RPMI8226 (cell line): ENCODE measurements at regions not wholly inside any gene's neighbourhood (a gene's known extent, or its start where the extent isn't known, plus 50 kb on each side); places are given as distances from the start of the nearest gene placed in this dataset.
"Not testable (repeated sequence)": the region's sequence is repeated elsewhere in the genome, so short reads cannot be mapped to it uniquely, and the experiment has no call there.

ENCODE experiments used
- DNase-seq: peaks from one replicate; pipeline ENCODE4 v3.0.0-alpha.2; 2015

DNA sequence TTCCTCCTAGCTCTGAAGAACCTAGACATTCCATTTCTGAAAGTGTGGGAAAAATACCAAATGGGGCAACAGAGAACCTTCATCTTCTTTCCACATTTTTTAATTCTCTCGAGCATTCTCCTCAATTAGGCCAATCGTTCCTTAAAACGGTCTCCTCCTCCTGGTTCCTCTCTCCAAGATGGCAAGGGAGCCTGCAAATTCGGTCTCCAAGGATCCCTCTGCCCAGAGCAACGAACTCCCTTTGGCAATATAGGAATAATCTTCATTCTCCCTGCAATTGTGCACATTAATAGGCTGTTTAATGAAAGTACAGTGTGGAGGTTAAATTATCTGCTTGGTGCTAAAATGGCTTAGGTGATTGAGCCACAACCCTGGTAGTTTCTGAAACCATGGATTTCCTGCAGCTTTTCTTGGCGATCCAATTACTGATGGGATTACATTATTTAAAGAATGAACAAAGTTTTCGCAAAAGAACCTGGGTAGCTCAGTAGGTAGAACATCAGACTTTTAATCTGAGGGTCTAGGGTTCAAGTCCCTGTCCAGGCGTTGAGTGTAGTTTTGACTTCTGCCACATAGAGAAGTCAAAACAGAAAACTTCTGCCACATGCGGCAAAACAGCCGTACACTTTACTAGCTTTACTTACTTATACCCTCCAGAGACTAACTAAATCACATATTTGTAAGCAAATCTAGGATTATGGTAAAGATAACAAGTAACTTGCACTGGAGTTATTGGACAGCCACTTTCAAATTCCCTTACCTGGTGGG, 102.9 kb upstream of the ZNF184 start:
- DNase-seq = peak; percentile 69

DNA sequence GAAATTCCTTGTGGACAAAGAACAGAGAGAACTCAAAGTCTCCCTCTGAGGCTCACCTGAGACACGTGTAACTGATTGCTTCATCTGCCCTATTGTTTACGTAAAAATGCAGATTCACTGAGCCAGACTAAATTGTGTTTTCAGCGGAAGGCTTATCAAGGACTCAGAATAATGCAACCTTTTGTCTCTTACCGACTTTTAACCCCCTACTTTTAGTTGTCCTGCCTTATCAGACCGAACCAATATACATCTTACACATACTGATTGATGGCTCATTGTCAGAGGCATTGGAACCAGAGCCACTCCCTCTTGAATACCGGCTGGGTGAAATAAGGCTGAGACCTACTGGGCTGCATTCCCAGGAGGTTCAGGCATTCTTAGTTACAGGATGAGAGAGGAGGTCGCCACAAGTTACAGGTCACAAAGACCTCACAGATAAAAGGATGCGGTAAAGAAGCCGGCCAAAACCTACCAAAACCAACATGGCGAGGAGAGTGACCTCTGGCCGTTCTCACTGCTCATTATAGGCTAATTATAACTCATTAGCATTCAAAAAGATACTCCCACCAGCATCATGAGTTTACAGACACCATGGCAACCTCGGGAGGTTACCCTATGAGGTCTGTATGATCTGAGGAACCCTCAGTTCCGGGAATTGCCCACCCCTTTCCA, 95.5 kb upstream of the ZNF184 start:
- no peak for DNase-seq

DNA sequence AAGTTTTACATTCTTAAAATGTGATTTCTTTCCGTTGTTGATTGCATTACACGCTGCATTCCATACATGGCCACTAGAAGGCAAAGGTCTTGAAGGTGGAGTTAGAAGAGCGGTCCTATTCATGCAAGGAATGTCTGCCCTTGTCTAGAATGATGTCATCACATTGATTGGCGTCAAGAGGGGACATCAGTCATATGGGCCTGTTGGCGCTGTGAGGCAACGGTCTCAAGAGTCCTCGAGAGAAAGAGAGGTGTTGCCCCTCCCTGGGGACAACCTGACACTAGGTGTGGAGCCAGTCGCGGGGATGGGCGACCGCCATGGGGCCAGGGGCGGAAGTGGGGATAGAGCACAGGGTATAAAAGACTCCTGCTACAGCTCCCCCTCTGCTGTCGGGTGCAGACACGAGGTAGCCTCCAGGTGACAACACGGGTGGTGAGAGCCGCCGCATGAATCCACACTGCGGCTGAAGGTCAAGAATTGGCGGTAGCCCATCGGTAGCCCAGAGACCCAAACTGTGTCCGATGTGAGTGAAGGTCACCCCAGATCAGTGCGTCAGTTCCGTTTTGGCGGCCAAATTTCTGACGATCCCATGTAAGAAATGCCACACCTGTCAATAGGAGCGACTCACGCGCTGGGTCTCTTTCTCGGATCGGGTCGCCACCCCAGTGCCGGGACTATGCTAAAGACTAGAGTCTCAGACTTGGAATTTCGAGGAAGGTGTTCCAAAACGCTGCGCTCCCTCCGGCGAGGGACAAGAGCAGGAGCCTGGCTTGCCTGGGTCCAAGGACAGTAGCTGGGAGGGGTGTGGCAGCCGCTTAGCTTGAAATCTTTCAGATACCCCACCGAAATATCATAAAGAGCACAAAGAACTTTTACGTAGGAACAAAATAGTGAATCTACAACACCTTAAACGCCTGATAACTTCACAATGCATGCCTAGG, 93.2 kb upstream of the ZNF184 start:
- peak; percentile 43 for DNase-seq

DNA sequence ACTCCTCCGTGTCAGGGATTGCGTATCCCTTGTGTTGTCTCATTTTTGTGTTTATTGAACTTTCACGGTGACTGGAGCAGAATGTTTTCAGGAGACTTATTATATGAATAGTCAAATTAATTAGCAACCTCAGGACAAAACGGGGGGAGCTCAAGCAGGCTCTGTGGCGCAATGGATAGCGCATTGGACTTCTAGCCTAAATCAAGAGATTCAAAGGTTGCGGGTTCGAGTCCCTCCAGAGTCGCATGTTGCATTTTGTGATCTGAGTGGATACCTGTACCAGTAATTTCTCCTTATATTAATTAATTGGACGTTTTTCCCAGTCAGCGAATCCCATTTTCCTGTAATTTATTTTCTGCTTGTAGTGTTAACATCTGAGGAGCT, 89.1 kb upstream of the ZNF184 start:
- peak; percentile 26 for DNase-seq

DNA sequence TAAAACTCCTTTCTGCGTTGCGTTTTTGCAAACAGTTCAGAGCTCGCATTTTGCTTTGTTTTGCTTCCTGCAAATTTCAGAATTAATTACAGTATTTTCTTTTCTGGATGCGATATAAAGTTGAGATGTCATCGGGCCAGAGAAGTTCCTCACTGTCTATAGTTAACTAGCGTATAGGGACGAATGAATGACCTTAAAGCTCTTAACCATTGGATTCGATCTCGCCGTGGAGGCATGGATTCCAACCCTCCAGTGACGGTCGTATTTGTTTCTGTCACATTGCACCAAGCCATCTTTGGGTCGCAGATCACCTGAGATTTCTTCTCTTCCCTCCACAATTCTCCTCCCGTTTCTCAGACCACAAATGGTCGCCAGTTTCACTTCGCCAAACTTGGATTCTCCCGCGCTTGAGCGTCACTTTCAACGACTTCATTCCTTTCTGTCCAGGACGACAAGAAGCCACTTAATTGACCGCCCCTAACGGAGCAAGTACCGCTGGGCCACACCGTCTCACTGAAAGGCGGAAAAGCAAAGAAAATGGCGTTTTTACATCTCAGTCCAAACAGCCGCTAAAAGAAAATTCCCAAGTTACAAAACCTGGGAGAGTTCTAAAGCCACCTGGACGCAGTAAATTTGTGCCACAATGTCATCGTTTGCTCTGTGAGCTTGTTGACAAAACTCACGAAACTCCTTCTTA, 85.3 kb upstream of the ZNF184 start:
- DNase-seq = no peak

DNA sequence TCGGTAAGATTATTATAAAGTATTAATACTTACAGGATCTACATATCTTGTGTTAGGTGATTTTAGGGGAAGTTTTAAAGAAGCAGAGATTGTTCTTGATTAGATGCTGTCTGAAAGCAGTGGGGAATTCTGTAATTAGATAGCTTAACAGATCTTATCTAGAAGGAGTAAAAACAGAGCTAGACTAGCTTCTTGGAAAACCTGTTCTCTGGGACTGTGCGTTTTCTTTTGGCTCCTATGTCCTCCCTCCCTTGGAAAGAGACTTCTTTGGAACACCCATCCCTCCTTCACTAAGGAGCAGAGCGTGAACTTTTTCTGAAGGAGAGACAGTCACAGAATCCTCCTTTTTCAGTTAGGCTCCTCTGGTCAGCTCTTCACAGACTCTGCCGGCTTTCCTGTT, 83.5 kb upstream of the ZNF184 start:
- DNase-seq = no peak

DNA sequence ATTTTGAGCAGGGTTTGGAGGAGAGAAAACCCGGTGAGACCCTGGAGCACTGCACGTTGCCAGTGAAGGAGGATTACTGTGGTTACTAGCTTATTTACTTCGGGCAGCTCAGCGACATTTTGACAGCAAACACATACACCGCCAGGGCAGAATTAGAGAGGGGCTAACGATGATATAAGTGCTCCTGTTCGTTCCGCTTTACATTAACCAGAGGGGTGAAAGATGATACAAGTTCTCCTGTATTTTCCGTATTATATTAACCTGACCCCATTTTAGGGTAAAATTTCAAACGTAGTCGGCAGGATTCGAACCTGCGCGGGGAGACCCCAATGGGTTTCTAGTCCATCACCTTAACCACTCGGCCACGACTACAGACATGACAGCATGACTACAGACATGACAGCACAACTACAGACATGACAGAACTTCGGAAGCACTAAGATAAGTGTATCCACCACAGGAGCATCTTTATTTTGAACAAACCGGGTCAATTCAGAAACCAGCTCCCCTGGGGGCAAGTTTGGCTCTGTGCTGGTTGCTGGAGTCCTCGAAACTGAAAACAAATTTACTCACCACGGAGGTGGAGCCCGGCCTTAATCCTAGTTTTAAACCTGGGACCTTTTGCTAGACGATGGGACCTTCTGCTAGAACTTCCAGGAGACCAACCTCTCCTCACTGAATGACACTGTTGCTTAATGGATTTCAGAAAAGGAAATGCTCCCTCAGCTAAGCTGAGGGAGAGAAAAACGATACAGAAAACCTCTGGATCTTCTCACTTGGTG, 80.4 kb upstream of the ZNF184 start:
- DNase-seq = peak; percentile 82

DNA sequence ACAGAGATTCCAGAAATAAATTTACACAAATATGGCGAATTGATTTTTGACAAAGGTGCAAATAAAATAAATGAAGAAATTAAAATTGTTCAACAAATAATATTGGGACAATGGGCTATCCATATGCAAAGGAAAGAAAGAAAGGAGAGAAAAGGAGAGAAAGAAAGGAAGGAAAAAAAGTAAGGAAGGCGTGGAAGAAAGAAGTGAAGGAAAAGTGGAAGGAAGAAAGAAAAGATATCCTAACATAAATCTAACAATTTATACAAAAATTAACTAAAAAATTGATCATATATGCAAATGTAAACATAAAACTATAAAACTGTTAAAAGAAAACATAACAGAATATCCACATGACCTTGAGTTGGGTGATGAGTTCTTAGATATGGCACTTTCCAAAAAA, 78.7 kb upstream of the ZNF184 start:
- DNase-seq = no peak

DNA sequence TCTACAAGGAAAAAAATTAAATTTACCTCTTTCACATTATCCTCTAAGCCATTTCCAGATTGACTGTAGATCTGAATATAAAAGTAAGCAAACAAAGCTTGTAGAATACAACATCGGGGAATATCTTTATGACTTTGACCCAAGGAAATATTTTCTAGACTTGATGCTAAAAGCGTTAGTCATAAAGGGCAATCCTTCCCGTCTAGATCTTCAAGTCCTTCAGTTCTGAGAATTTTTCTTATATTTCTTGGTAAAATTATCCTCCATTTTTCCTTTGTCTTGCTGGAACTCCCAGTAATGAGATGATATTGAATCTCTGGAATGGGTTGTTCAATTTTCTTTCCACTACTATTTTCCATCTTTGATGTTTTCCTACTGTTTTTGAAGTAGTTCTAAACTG, 77.8 kb upstream of the ZNF184 start:
- DNase-seq = no peak

DNA sequence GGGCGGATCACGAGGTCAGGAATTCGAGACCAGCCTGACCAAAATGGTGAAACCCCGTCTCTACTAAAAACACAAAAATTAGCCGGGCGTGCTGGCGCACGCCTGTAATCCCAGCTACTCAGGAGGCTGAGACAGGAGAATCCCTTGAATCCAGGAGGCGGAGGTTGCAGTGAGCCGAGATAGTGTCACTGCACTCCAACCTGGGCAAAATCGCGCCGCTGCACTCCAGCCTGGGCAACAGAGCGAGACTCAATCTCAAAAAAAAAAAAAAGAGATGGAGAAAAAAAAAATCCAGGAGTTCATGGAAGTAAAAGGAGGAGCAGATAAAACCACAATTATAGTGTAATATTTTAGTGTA, 76.3 kb upstream of the ZNF184 start:
- not testable (repeated sequence) for DNase-seq

DNA sequence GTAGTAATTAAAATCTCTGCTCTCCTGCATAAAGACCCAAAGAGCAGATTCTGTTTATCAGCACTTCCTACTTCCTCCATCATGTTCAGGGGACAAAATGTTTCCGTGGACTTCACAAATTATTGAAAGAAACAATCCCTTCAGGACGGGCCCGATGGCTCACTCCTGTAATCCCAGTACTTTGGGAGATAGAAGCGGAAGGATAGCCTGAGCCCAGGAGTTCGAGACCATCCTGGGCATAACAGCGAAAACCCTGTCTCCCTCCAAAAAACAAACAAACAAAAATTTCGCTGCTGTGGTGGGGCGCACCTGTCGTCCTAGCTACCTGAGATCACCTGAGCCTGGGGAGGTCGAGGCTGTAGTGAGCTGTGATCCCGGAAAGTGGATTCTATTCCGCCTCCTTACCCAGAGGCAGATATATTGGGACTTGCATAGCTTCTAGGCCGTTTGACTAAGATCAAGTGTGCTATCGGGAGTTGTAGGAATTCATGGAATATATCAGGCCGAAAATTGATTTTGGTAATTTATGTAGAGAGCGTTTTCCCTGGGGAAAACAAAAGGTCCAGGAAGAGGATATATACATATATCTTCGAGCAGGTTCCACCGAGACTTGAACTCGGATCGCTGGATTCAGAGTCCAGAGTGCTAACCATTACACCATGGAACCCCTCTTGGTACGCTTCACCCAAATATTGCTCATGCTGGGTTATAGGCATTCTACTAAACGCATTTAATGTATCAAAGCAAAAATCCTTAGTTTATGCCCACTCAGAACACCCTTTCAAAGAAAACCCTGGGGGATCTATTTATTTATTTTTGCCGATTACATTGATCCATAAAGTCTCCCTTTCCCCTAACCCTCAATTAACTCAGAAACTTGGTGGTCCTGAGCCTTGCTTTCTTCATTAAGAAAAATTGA, 74.5 kb upstream of the ZNF184 start:
- peak; percentile 86 for DNase-seq

DNA sequence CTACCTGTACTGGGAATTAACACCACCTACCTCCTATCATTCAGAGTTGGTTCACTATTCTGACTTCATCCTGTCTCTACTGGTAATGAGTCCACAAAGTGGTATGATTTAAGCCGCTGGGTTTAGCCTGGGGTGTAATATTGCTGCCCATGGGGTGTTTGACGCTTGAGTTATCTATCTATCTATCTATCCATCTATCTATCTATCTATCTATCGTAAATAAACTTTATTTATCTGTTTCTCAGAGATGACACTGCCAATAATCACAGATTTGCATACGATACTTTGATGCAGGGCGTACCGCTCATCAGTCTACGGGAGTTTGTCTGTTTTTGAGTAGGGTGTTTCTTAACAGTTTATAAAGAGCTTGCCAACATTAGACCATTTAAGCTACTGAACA, 73.6 kb upstream of the ZNF184 start:
- no peak for DNase-seq

DNA sequence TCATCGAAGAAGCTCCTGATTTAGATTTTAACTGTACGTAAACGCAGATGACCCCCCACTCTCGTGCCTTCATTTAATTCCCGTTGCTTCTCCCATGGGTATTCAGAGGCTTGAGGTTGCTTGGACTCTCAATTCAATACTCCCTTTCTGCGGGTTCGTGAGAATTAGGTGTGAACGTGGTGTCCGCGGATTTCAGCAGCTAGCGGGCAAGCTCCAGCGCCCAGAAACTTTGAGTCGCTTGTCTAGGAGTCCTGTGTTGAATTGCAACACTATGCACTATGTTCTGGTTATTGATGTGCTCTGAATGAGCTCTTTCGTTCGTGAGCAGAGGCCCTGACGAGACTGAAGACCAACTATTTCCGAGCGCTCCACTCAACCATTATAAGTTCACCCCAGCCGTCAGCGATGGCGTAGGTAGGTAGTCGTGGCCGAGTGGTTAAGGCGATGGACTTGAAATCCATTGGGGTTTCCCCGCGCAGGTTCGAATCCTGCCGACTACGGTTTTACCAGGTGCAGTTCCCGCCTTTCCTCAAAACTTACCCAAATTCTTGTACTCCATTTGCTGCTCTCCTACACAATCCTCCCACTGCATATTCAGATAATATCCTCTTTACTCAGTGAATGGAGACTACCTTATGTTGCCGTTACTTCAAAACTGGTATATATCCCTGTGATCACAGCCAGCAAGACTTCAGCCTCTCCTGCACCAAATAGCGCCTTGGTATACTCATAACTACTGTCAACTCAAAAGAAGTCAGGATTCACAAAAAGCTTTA, 72.6 kb upstream of the ZNF184 start:
- DNase-seq = peak; percentile 85

DNA sequence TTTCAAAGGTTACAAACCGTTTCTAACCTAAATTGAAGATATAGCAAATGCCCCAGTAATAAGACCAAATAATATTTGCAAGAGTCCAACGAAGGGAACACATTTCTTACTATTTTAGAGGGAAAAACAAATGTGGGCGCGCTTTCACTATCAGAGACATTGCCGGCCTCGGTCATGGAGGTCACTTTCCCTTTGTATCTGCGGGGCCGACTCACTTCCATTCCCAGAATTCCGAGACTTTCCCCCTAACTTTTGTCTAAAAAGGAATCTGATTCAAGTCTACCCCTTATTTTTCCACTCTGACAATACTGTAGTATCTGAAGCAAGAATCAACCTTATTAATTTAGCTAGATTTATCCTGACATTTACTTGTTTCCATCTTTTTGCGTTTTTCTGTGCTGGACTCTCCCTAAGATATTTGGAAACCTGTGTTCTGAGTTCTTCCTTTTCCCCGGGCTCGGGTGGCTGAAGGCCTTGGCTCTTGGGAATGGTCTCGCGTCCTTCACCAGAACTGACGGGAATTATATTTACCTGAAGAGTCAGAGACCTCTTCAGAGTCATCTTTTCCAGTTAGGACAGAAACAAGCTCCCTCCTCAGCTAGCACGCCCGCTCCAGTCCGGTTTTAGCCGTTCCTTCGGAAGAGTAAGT, 71.8 kb upstream of the ZNF184 start:
- no peak for DNase-seq

DNA sequence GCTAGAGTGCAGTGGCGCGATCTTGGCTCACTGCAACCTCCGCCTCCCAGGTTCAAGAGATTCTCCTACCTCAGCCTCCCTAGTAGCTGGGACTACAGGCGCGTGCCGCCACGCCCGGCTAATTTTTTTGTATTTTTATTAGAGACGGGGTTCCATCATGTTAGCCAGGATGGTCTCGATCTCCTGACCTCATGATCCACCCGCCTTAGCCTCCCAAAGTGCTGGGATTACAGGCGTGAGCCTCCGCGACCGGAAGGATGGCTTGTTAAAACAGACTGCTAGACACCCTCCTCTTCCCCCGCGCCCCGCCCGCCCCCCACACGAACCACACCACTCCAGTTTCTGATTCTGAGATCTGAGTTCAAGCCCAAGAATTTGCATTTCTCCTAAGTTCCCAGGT, 71.2 kb upstream of the ZNF184 start:
- not testable (repeated sequence) for DNase-seq

DNA sequence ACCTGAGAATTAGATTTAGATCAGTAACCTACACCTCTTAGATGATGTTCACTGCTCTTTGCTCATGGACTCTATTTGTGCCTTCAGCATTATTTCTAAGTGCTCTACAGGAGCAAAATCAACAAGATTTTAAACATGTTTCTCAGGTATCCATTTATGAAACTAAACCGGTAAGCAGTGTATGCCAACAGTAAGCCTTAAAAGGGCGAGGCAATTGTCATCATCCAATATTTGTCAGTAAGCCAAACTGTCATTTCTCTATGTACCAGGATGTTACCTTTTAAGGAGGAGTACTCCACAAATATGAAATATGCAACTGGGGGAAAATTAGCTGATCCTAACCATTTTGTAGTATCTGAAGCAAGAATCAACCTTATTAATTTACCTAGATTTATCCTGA, 69.6 kb upstream of the ZNF184 start:
- DNase-seq = no peak

DNA sequence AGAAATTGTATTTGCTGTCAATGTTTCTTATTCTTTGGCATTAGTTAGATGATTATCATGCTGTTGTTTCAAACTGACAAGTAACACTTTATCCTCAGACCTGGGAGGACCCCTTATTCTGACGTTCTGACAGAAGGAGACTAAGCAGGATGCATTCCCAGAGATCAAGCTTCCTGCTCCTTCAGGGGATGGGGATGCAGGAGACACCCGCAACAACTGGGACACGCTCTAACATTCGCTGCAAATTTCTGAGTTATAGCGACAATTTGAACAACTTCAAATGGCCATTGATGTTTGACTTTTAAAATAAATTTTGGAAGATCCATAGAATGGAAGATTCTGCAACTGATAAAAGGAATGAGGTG, 69.0 kb upstream of the ZNF184 start:
- no peak for DNase-seq

DNA sequence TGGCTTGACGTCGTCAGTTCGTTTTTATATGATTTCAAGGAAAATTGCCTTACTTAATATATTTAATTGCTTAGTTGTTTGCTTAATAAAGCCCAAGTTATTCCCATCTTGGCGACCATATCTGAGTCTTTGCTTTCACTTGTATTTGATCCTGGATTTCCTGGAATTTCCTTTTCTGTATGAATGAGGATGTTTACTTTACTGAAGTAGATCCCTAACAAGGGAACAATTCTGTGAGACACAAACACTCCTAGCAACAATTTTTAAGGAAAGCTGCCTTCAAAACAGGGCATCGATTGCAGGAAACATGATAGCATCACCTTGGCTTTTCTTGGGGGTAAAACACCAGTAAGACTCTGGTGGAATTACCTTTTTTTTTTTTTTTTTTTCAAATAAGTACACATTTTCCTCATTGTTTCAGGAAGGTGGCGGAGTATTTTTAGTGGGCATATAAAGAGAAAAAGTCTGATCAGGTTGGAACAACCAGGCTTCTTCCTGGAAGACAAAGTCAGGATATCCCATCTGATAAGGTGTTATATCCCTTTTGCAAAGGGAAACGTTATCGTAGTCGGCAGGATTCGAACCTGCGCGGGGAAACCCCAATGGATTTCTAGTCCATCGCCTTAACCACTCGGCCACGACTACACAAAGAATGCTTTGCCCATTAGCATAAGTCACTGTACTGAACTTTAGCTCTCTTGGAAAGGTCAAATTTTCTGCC, 68.5 kb upstream of the ZNF184 start:
- peak; percentile 60 for DNase-seq

DNA sequence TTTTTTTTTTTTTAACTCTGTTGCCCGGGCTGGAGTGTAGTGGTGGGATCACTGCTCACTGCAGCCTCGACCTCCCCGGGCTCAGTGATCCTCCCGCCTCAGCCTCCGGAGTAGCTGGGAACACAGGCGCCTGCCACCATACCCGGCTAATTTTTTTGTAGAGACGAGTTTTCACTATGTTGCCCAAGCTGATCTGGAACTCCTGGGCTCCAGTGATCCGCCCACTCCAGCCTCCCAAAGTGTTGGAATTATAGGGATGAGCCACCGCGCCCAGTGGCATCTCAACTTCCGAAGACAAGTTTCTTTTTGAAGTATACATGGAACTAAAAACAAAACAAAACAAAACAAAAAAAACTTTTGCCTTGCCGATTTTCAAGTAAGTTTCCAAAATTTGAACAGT, 66.6 kb upstream of the ZNF184 start:
- DNase-seq = no peak
